Heart right ventricle (tissue), 16 donors: ENCODE measurements at regions not wholly inside any gene's neighbourhood (a gene's known extent, or its start where the extent isn't known, plus 50 kb on each side); places are given as distances from the start of the nearest gene placed in this dataset.

Source experiments
- ATAC-seq, 8 donors: fragments of 200-7000 bp; cut with Tn5 transposase; one replicate each; pipeline ENCODE4 v1.9.1; 2020; ENCODE audit warnings: mild to moderate bottlenecking in 8 of 8, moderate library complexity in 8 of 8, moderate number of reproducible peaks in 1 of 8
- DNase-seq, 2 donors: peaks; one replicate each; pipeline ENCODE4 v3.0.0-alpha.2; 2020
- H3K27ac ChIP-seq, 10 donors: fragments of 200-600 bp; sonication (generic) in 2 of 10; one replicate each; pipeline versions ENCODE4 v1.5.0 to v1.8.0; 2020 to 2022; ENCODE audit warnings: mild to moderate bottlenecking in 3 of 10
- H3K27me3 ChIP-seq, 7 donors: fragments of 200-600 bp; one replicate each; pipeline ENCODE4 v1.8.0; 2021 to 2022; ENCODE audit warnings: mild to moderate bottlenecking in 2 of 7
- H3K36me3 ChIP-seq, 9 donors: fragments of 200-600 bp; sonication (generic) in 1 of 9; one replicate each; pipeline versions ENCODE4 v1.5.0 to v1.8.0; 2020 to 2022; ENCODE audit warnings: mild to moderate bottlenecking in 2 of 9
- H3K4me1 ChIP-seq, 9 donors: fragments of 200-600 bp; sonication (generic) in 1 of 9; one replicate each; pipeline versions ENCODE4 v1.5.0 to v1.8.0; 2020 to 2022; ENCODE audit warnings: mild to moderate bottlenecking in 4 of 9
- H3K4me3 ChIP-seq, 10 donors: fragments of 200-600 bp; sonication (generic) in 2 of 10; one replicate each; pipeline versions ENCODE4 v1.5.0 to v1.8.0; 2020 to 2022; ENCODE audit warnings: mild to moderate bottlenecking in 7 of 10, moderate library complexity in 2 of 10
- H3K9me3 ChIP-seq, 11 donors: fragments of 200-600 bp in 10 of 11; sonication (generic) in 2 of 11; one replicate each; pipeline versions ENCODE4 v1.5.0 to v1.8.0; 2013 to 2022; ENCODE audit warnings: mild to moderate bottlenecking in 2 of 11, control low read depth in 1 of 11, moderate library complexity in 1 of 11
- WGBS, 2 donors: extraction: QIAGEN DNeasy Blood & Tissue Kit; methylation state at CpG; one replicate each; pipeline ENCODE4 v1.1.7; 2013; ENCODE audit warnings: inconsistent platforms in 1 of 2; 5-methylcytosine and 5-hydroxymethylcytosine counted together
- intact Hi-C, 10 donors: fragments of 100-400 bp; cut with DNase I; formaldehyde crosslinking; loops; one replicate each; pipeline versions ENCODE4 v1.11.1 to v1.14.2; 2022
- TF ChIP-seq, protein P1 (sequence below), 9 donors: fragments of 200-600 bp; sonication (generic) in 2 of 9; IDR thresholded peaks; one replicate each; pipeline versions ENCODE4 v1.5.0 to v1.8.0; 2021 to 2022; ENCODE audit warnings: antibody characterized with exemption in 9 of 9, mild to moderate bottlenecking in 5 of 9, moderate library complexity in 1 of 9
- donor health status: Arrhythmogenic right ventricular cardiomyopathy.
- donor health status: ischemic (EF 13 %, LVEDD 7.1; RV severe dilation, severe dysfunction).
- donor health status: healthy with polysubstance abuse.
- donor health status: DM: no; HTN: yes; CAD: no.
- donor health status: DM: no; HTN: no; CAD: no.
- donor health status: ischemic (EF 25% LVEDD 6.9; RV normal size, moderate dysfunction).
- donor health status: ischemic (EF 25% LVEDD 5.7; RV mildly dilated, moderate dysfunction).
- donor health status: healthy.
- donor health status: DM: yes; HTN: yes; CAD: no.
- donor health status: Ischemic cardiomyopathy.
- donor health status: ischemic (EF 35%, LVEDD 5.7; RV mildly dilated, moderate dysfunction).
- donor health status: nonischemic (EF 11% LVEDD 7.7; RV severe dilation, severe dysfunction).
- donor health status: DM: yes; HTN: yes; CAD: no.
- donor health status: PGD.
- donor health status: ischemic (EF 29% LVEDD 5.4; RV normal size, mild dysfunction).
- donor health status: nonischemic (EF 23%, LVEDD 6.1; RV moderate dilation, normal function).

DNA sequence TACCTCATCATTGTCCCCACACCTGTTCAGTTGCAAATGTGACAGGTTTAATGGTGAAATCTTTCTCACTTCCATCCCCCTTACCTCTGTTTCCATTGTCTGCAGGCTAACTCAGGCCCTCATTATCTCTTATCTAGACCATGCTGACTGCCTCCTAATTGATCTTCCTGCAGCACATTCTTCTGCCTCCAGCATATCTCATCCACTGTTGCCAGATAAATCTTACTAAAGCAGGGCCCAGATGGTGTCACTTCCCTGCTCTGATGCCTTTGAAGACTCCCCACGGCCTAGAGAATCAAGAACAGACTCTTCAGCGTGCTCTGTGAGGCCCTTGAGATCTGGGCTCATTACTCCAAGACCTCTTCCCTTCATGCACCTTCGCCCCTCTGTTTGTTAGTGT is 230.1 kb downstream of the DUSP10 start:
- Histone ChIP-seq H3K27ac (no peak overlapping the region), H3K4me3 (no peak overlapping the region), H3K4me1 (no peaks in the 10 kb centered on the region), H3K36me3 (no peaks in the 10 kb centered on the region), H3K9me3 (peaks cover 0 to under 1% (median 0%) of the 10 kb centered on the region in 11 donors), H3K27me3 (peaks cover 0 to 4% (median 0%) of the 10 kb centered on the region in 7 donors)
- WGBS, 2 donors = 35 to 46% methylated on average over 3 of the region's 3 CpGs
- TF ChIP-seq, protein P1, sequence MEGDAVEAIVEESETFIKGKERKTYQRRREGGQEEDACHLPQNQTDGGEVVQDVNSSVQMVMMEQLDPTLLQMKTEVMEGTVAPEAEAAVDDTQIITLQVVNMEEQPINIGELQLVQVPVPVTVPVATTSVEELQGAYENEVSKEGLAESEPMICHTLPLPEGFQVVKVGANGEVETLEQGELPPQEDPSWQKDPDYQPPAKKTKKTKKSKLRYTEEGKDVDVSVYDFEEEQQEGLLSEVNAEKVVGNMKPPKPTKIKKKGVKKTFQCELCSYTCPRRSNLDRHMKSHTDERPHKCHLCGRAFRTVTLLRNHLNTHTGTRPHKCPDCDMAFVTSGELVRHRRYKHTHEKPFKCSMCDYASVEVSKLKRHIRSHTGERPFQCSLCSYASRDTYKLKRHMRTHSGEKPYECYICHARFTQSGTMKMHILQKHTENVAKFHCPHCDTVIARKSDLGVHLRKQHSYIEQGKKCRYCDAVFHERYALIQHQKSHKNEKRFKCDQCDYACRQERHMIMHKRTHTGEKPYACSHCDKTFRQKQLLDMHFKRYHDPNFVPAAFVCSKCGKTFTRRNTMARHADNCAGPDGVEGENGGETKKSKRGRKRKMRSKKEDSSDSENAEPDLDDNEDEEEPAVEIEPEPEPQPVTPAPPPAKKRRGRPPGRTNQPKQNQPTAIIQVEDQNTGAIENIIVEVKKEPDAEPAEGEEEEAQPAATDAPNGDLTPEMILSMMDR (IDR thresholded peaks at IDR 0.05) = no peak
- DNase-seq = no peak
- no peak for ATAC-seq
- intact Hi-C loops = no loop called here

DNA sequence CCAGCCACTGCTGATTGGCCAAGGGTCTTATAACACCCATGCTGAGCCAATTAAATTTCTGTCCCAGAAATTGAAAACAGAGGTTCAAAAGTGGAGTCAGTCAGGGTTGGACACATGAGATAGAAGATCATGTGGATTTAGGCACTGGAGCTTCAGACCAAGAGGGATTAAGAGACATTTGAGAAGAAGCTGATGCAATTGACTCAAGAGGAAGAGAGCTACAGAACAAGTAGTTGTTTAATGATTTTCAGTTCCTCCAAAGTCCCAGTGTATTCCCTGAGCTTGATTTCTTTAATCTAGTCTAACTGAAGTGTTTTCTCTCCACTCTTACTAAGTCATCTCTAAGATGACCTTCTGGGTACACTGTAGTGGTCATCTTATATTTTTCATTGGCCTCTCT is 227.1 kb downstream of the DUSP10 start:
- intact Hi-C loops = no loop called here

DNA sequence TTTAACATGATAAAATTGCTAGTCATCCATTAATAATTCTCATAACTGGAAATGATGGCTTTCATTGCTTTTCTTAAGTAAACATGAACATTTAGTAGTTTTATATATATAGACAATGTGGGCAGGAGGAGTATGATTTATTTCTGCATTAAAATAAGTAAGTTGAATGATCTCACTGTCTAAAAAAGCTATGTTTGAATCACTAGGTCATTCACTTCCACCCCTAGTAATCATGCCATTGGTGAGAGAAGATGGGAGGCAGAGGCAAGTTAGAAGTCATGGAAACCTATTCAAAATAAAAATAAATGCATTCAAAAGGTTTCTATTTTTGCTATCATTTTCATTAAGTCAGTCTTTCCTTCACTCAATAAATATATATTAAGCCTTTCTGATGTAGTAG is 226.4 kb downstream of the DUSP10 start:
- Histone ChIP-seq H3K9me3 (no peaks in the 10 kb centered on the region), H3K4me1 (no peaks in the 10 kb centered on the region), H3K4me3 (no peak overlapping the region), H3K27me3 (peaks cover 0 to 4% (median 0%) of the 10 kb centered on the region in 7 donors), H3K27ac (no peak overlapping the region), H3K36me3 (no peaks in the 10 kb centered on the region)
- TF ChIP-seq, protein P1 (IDR thresholded peaks at IDR 0.05) = no peak
- no peak for DNase-seq
- intact Hi-C loops = no loop called here
- no peak for ATAC-seq

More for the DNA sequence above, 227.1 kb downstream of the DUSP10 start:
- H3K27ac ChIP-seq = no peak overlapping the region
- peaks cover 0 to 4% (median 0%) of the 10 kb centered on the region in 7 donors for H3K27me3 ChIP-seq
- no peak for ATAC-seq
- no peaks in the 10 kb centered on the region for H3K9me3 ChIP-seq
- TF ChIP-seq, protein P1 (IDR thresholded peaks at IDR 0.05) = no peak
- no peaks in the 10 kb centered on the region for H3K4me1 ChIP-seq
- H3K4me3 ChIP-seq = no peak overlapping the region
- H3K36me3 ChIP-seq = no peaks in the 10 kb centered on the region
- no peak for DNase-seq

DNA sequence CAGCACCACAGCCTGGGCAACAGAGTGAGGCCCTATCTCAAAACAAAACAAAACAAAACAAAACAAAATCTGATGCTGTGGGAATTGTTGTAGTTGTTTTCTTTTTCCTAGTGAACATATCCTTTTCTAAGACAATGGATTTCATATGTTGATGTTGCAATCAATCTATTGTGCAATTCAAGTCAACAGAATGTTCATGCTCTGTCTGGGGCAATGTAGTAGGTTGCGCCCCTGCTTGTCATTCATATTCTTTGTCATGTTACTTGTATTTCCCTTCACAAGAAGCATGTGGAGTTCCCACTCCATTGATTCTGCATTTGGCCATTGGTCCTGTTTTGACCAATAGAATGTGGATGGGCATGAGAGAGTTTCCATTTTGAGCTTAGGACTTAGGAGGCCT is 223.9 kb downstream of the DUSP10 start:
- no peaks in the 10 kb centered on the region for H3K4me1 ChIP-seq
- intact Hi-C loops = no loop called here
- H3K9me3 ChIP-seq = no peaks in the 10 kb centered on the region
- no peak overlapping the region for H3K27ac ChIP-seq
- TF ChIP-seq, protein P1 (IDR thresholded peaks at IDR 0.05) = no peak
- ATAC-seq (no peak), DNase-seq (no peak)
- no peaks in the 10 kb centered on the region for H3K27me3 ChIP-seq
- WGBS, 2 donors = 93 to 97% methylated on average over 1 of the region's 1 CpG
- H3K4me3 ChIP-seq = no peak overlapping the region
- H3K36me3 ChIP-seq = no peaks in the 10 kb centered on the region

- ATAC-seq (no peak), DNase-seq (no peak)
- Histone ChIP-seq H3K27ac (no peak overlapping the region), H3K27me3 (no peaks in the 10 kb centered on the region), H3K9me3 (no peaks in the 10 kb centered on the region), H3K4me1 (no peaks in the 10 kb centered on the region), H3K4me3 (no peak overlapping the region), H3K36me3 (no peaks in the 10 kb centered on the region)
- WGBS, 2 donors = 54 to 63% methylated on average over 1 of the region's 1 CpG
- TF ChIP-seq, protein P1 (IDR thresholded peaks at IDR 0.05) = no peak
- intact Hi-C loops = no loop called here
Measured at GRCh38 chr1:221520250-221520649, 221.6 kb downstream of the DUSP10 start.
